HCT116 (cell line): ENCODE measurements at regions not wholly inside any gene's neighbourhood (a gene's known extent, or its start where the extent isn't known, plus 50 kb on each side); places are given as distances from the start of the nearest gene placed in this dataset.

ENCODE experiments used
- ATAC-seq: fragments of 200-7000 bp; cut with Tn5 transposase; 2 replicates; pipeline ENCODE4 v1.9.1; 2020; ENCODE audit warnings: mild to moderate bottlenecking, moderate library complexity
- BruUV-seq: library from RNA; stranded (reverse); fragments of 400-500 nt; replicated peaks from 2 replicates; lab custom pipeline; 2021; lab: Mats Ljungman, UMichigan
- CTCF ChIA-PET: fragments of 300-600 bp; sonication (Branson Sonifier 250); formaldehyde crosslinking; loops from one replicate; lab custom pipeline; 2021; ENCODE audit warnings: antibody characterized with exemption; lab: Charles Lee
- POLR2A ChIA-PET: fragments of 300-600, 350-600 bp; sonication (Branson Sonifier 250); formaldehyde crosslinking; loops from one replicate; lab custom pipeline; 2021; ENCODE audit warnings: antibody characterized with exemption; lab: Charles Lee
- RAD21 ChIA-PET, 2 experiments: fragments of 300-600 bp; sonication (Branson Sonifier 250); formaldehyde crosslinking; loops; one replicate each; lab custom pipeline; 2023; ENCODE audit warnings: low total read pairs in 2 of 2; ENCODE audit not compliant: uncharacterized antibody in 2 of 2, unreplicated experiment in 2 of 2, low non-redundant PET in 1 of 2; lab: Charles Lee
- DNase-seq: peaks from one replicate; pipeline ENCODE4 v3.0.0-alpha.2; 2010; ENCODE audit warnings: low read depth, low spot score
- H2AFZ ChIP-seq: fragments of 200-600 bp; shearing (Covaris generic), sonication (generic); 2 replicates; pipeline ENCODE4 v1.6.1; 2017; ENCODE audit warnings: low read depth, mixed run types, mixed read lengths, antibody characterized with exemption, low read length; ENCODE audit not compliant: poor library complexity, severe bottlenecking
- H3K27ac ChIP-seq: 2 replicates; pipeline ENCODE4 v1.5.1; 2012; ENCODE audit warnings: low read depth, low read length
- H3K27me3 ChIP-seq: fragments of 200-600 bp; sonication (generic); 2 replicates; pipeline ENCODE4 v1.6.1; 2016; ENCODE audit warnings: mixed run types, low read length, mixed read lengths; ENCODE audit not compliant: insufficient read depth
- H3K36me3 ChIP-seq, 2 experiments: fragments of 200-500 bp in 1 of 2; fragments of 200-600 bp in 1 of 2; sonication (Bioruptor generic) in 1 of 2; sonication (generic) in 1 of 2; 2 replicates each; pipeline versions ENCODE4 v1.5.1 to v1.6.1; 2014 to 2016; ENCODE audit warnings: low read length in 2 of 2, inconsistent platforms in 1 of 2, mixed read lengths in 1 of 2, mixed run types in 1 of 2; ENCODE audit not compliant: insufficient read depth in 2 of 2, control insufficient read depth in 1 of 2
- H3K4me1 ChIP-seq, 2 experiments: fragments of 200-600 bp in 1 of 2; sonication (generic) in 1 of 2; 2 replicates each; pipeline versions ENCODE4 v1.5.1 to v1.6.1; 2012 to 2017; ENCODE audit warnings: low read length in 2 of 2, inconsistent platforms in 1 of 2, mild to moderate bottlenecking in 1 of 2, mixed read lengths in 1 of 2, mixed run types in 1 of 2, moderate library complexity in 1 of 2; ENCODE audit not compliant: insufficient read depth in 2 of 2, control insufficient read depth in 1 of 2
- H3K4me2 ChIP-seq: fragments of 200-600 bp; sonication (generic); 2 replicates; pipeline ENCODE4 v1.6.1; 2017; ENCODE audit warnings: mixed run types, low read length, mixed read lengths
- H3K4me3 ChIP-seq, 2 experiments: fragments of 200-600 bp in 1 of 2; sonication (generic) in 1 of 2; replicated peaks in 1 of 2; 2 replicates each; pipeline ENCODE4 v1.5.1; 2011 to 2016; ENCODE audit warnings: low read length in 2 of 2, control low read depth in 1 of 2, low read depth in 1 of 2, mild to moderate bottlenecking in 1 of 2, mixed read lengths in 1 of 2, mixed run types in 1 of 2
- H3K79me2 ChIP-seq: fragments of 200-600 bp; sonication (generic); 2 replicates; pipeline ENCODE4 v1.6.1; 2017; ENCODE audit warnings: mild to moderate bottlenecking, mixed run types, low read length, moderate library complexity, mixed read lengths; ENCODE audit not compliant: insufficient read depth
- H3K9ac ChIP-seq: fragments of 200-600 bp; sonication (generic); 2 replicates; pipeline ENCODE4 v1.6.1; 2016; ENCODE audit warnings: low read length, mixed read lengths
- H3K9me2 ChIP-seq: fragments of 200-600 bp; sonication (generic), shearing (Covaris generic); 2 replicates; pipeline ENCODE4 v1.6.1; 2017; ENCODE audit warnings: mixed run types, mild to moderate bottlenecking, moderate library complexity; ENCODE audit not compliant: insufficient read depth
- H3K9me3 ChIP-seq, 2 experiments: fragments of 200-500 bp in 1 of 2; fragments of 200-600 bp in 1 of 2; sonication (Bioruptor generic) in 1 of 2; sonication (generic) in 1 of 2; 2 replicates each; pipeline ENCODE4 v1.6.1; 2014 to 2017; ENCODE audit warnings: low read length in 2 of 2, mixed read lengths in 2 of 2, inconsistent platforms in 1 of 2, low read depth in 1 of 2, mild to moderate bottlenecking in 1 of 2, mixed run types in 1 of 2, moderate library complexity in 1 of 2; ENCODE audit not compliant: control insufficient read depth in 1 of 2, insufficient read depth in 1 of 2
- H4K20me1 ChIP-seq: fragments of 200-600 bp; sonication (generic), shearing (Covaris generic); 2 replicates; pipeline ENCODE4 v1.6.1; 2017; ENCODE audit warnings: mixed run types, mild to moderate bottlenecking, moderate library complexity; ENCODE audit not compliant: insufficient read depth
- CBX3 ChIP-seq: IDR thresholded peaks from 2 replicates; pipeline ENCODE4 v1.6.1; 2012; ENCODE audit warnings: low read depth
- EZH2 ChIP-seq: fragments of 200-600 bp; sonication (generic); IDR thresholded peaks from 2 replicates; pipeline ENCODE4 v1.6.1; 2017; ENCODE audit warnings: antibody characterized with exemption, mixed run types
- POLR2AphosphoS5 ChIP-seq: IDR thresholded peaks from 2 replicates; pipeline ENCODE4 v1.6.1; 2011; ENCODE audit warnings: mild to moderate bottlenecking, low read depth, low read length, moderate library complexity
- RAD21 ChIP-seq: IDR thresholded peaks from 2 replicates; pipeline ENCODE4 v1.6.1; 2012; ENCODE audit warnings: low read depth, mild to moderate bottlenecking
- SP1 ChIP-seq: IDR thresholded peaks from 2 replicates; pipeline ENCODE4 v1.6.1; 2012; ENCODE audit warnings: low read depth
- YY1 ChIP-seq: IDR thresholded peaks from 2 replicates; pipeline ENCODE4 v1.6.1; 2011; ENCODE audit warnings: low read length, low read depth, moderate library complexity, mild to moderate bottlenecking; ENCODE audit not compliant: insufficient replicate concordance; ENCODE audit errors: extremely low read depth
- ZNF274 ChIP-seq: fragments of 200-500 bp; sonication (Bioruptor generic); IDR thresholded peaks from 2 replicates; pipeline ENCODE4 v1.6.1; 2014; ENCODE audit warnings: mild to moderate bottlenecking, low read depth, low read length, inconsistent platforms
- intact Hi-C: fragments of 100-400 bp; cut with micrococcal nuclease; formaldehyde crosslinking; loops from 2 replicates; pipeline ENCODE4 v1.10.0; 2022
- TF ChIP-seq, protein P1 (sequence below), 3 experiments: fragments of 200-600 bp in 1 of 3; sonication (generic) in 1 of 3; IDR thresholded peaks in 2 of 3; conservative IDR thresholded peaks in 1 of 3; 2 replicates each; pipeline ENCODE4 v1.5.1; 2012 to 2017; ENCODE audit warnings: low read depth in 2 of 3, low read length in 2 of 3, antibody characterized with exemption in 1 of 3, borderline replicate concordance in 1 of 3, control low read depth in 1 of 3, mild to moderate bottlenecking in 1 of 3, mixed read lengths in 1 of 3, mixed run types in 1 of 3, moderate library complexity in 1 of 3; ENCODE audit not compliant: insufficient read depth in 1 of 3

DNA sequence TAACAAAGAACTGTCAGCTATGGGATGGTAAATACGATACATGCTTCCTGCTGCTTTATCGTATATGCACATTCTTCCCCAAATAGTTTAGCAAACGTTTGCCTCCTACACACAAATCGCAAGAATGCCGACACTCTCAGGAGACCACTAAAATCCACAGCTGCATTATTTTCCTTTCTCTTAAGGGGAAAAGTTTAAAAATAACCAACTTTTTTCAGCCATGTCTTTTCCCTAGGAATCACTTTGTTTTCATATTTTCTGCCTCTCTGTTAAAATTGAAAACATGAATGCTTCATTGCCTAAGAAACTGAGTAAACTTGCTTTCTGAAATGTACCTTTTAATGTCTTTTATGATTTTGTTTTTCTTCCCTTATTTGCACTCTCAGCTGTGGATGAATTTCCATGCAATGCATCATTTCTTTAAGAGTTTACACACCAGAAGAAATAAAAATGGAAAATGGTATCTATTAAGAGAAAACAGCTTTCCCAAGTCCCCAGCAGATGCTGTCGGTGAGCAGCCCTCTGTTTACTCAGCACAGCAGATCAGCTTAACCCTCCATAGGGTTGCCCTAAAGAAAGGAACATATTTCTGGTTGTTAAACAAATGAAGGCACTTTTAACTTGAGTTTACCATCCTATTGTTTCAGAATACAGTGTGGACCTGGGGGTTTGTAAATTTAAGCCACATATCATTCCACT is 66.2 kb downstream of the IZUMO3 start:
- no peaks in the 10 kb centered on the region for H4K20me1 ChIP-seq
- ChIA-PET CTCF (no interaction called here), RAD21 (no interaction called here), POLR2A (no interaction called here)
- BruUV-seq: no TSS peak
- TF ChIP-seq RAD21 (no peak), YY1 (no peak), EZH2 (no peak), ZNF274 (no peak), CBX3 (no peak), POLR2AphosphoS5 (no peak), SP1 (no peak)
- TF ChIP-seq, protein P1, sequence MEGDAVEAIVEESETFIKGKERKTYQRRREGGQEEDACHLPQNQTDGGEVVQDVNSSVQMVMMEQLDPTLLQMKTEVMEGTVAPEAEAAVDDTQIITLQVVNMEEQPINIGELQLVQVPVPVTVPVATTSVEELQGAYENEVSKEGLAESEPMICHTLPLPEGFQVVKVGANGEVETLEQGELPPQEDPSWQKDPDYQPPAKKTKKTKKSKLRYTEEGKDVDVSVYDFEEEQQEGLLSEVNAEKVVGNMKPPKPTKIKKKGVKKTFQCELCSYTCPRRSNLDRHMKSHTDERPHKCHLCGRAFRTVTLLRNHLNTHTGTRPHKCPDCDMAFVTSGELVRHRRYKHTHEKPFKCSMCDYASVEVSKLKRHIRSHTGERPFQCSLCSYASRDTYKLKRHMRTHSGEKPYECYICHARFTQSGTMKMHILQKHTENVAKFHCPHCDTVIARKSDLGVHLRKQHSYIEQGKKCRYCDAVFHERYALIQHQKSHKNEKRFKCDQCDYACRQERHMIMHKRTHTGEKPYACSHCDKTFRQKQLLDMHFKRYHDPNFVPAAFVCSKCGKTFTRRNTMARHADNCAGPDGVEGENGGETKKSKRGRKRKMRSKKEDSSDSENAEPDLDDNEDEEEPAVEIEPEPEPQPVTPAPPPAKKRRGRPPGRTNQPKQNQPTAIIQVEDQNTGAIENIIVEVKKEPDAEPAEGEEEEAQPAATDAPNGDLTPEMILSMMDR (IDR thresholded peaks at IDR 0.05 in 2 of 3, conservative IDR thresholded peaks at IDR 0.05 in 1 of 3; ENCODE audit: borderline replicate concordance in 1 of 3, insufficient read depth in 1 of 3, low read depth in 2 of 3, low read length in 2 of 3): no peak
- H3K4me3 ChIP-seq: no peak overlapping the region
- H3K9me2 ChIP-seq: no peaks in the 10 kb centered on the region
- no peaks in the 10 kb centered on the region for H3K79me2 ChIP-seq
- intact Hi-C loops: no loop called here
- no peak overlapping the region for H3K4me2 ChIP-seq
- H3K27me3 ChIP-seq: no peaks in the 10 kb centered on the region
- no peak overlapping the region for H2AFZ ChIP-seq
- DNase-seq: no peak
- H3K36me3 ChIP-seq: no peaks in the 10 kb centered on the region
- H3K27ac ChIP-seq: no peak overlapping the region
- peaks cover 0 to 12% of the 10 kb centered on the region in 2 experiments; a peak in 3 of 4 replicates for H3K9me3 ChIP-seq
- no peak overlapping the region for H3K9ac ChIP-seq
- H3K4me1 ChIP-seq: no peaks in the 10 kb centered on the region
- ATAC-seq: no peak
